A172 (cell line): ENCODE measurements at regions not wholly inside any gene's neighbourhood (a gene's known extent, or its start where the extent isn't known, plus 50 kb on each side); places are given as distances from the start of the nearest gene placed in this dataset.

Source experiments
- DNase-seq: peaks from one replicate; pipeline ENCODE4 v3.0.0-alpha.2; 2015; ENCODE audit warnings: low spot score

- DNase-seq: peak; percentile 17
Measured at GRCh38 chr15:85941186-85941855, 138.3 kb upstream of the AGBL1 start.

GRCh38 chr15:85942632-85943031 lies 137.0 kb upstream of the AGBL1 start:
- no peak for DNase-seq

- DNase-seq: no peak
Measured at GRCh38 chr15:85943151-85943550, 136.5 kb upstream of the AGBL1 start.

GRCh38 chr15:85943791-85944190 lies 135.9 kb upstream of the AGBL1 start:
- no peak for DNase-seq

- DNase-seq: no peak
Measured at GRCh38 chr15:85947021-85947420, 132.7 kb upstream of the AGBL1 start.

GRCh38 chr15:85947936-85948335 lies 131.7 kb upstream of the AGBL1 start:
- DNase-seq: no peak

GRCh38 chr15:85950101-85950500 lies 129.6 kb upstream of the AGBL1 start:
- DNase-seq: no peak

DNA sequence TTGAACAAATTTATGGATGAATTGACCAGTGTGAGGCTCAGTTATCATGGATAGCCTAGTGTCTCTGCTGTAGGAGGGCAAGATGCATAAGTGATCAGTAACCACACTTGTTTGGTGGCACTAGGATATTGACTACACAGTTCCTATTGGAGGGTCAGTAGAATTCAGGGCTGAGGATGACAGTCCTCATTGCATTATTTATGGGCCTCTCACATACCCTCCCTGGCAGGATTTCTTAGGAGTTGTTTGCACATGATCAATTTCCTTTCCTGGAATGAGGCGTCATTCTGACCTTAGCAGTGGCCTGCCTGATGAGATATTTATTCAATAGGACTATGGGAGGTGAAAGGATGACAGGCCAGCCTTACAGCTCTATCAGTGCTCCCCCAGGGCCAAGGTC lies 125.1 kb upstream of the AGBL1 start:
- DNase-seq: no peak

DNA sequence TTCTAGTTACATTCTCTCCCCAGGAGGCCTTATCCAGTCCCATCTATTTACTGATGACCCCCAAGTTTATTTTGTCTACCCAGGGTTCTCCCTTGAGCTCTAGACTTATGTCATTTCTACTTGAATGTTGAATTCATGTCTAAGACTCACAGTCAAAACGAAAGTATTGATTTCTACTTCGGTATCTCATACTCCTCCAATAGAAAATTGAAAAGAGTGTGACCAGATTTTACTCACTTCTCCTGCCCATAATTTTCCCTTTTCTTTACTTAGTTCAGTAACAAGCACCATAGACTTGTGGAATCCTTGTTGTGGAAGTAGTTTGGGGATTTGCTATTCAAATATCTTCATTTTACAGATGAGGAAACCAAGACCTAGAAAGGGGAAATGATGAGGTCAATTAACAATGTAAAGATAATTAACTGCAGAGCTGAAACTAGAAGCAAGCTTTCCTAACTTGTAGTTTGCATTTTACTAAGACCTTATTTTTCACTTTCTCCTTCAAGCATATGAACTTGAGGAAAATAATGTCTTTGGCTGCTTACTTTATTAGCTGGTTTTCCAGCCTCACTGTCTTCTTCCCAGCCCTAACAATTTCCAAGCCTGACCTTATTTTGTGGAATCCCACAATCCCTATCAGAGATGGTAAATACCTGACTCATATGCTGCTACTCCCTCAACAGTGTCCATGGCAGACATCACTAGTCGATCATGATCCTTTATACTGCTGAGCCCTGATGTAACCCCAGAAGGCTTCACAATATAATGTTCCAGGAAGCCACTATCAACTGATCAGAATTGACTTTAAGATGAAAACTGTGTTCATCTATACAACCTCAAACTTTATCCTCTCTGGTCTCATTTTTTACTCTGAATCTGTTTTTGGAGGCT lies 123.9 kb upstream of the AGBL1 start:
- peak; percentile 25 for DNase-seq

DNA sequence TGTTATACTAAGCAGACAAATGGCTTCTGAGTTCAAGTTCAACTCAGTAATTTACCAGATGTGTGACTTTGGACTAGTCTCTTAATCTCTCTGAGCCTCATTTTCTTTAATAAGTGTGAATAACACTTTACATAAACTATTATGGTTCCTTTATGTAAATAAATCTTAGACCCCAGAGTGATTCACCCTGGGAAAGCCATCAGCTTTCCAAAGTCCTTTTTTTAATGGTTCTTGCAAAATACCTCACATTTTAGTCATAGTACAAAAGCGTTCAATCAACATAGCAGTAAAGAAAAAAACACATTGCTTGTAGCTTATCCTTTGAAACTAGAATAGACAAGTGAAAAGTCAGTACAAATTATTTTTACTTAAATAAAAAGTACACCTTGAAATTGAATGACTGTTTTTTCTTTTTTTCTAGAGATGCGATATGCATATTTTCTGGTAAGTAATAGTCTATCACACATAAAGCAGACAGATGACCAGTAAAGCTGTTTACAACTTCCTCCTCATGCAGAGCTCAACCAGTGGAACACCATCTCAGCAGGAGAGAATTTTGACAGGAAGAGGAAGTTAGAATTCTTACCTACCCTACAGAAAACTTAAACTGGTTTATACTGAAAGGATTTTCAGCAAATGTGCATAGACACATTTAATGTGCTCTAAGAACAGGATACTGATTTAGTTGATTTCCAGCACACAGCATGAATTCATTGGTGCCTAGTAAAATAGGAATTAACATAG lies 123.0 kb upstream of the AGBL1 start:
- DNase-seq: peak; percentile 55

- DNase-seq: no peak
Measured at GRCh38 chr15:85959611-85960010, 120.1 kb upstream of the AGBL1 start.

- no peak for DNase-seq
Measured at GRCh38 chr15:85960381-85960780, 119.3 kb upstream of the AGBL1 start.

GRCh38 chr15:85961821-85962220 lies 117.8 kb upstream of the AGBL1 start:
- DNase-seq: no peak

DNA sequence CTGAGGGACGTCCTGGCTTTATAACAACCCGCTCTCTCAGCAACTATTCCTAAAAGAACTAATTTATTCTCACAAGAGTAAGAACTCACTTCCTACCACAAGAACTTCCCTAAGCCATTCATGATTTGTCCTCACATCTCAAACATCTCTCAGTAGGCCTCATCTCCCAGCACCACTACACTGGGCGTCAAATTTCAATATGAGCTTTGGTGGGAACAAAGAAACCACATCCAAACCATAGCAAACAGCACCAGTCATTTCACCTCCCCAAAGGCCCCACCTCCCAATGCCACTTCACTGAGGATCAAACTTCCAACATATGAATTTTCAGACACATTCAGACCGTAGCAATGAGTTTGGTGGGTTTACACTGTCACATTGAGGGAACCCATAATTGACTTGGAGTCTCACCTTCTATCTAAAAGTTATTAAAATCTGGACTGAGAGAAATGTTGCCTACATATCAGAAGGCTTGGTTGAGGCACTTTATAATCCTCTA lies 116.4 kb upstream of the AGBL1 start:
- no peak for DNase-seq

DNA sequence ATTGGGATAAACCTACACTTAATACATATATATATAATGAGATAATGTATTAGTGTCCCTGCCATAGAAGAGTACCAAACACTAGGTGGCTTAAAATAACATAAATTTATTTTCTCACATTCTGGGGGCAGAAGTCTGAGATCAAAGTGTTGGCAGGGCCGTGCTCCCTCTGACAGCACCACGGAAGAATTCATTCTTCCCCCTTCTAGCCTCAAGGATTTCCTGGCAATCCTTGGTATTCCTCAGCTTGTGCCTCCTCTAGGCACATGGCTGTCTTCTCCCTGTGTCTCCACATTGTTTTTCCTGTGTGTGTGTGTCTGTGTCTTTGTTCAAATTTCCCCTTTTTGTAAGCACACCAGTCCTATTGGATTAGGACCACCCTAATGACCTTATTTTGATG lies 115.2 kb upstream of the AGBL1 start:
- no peak for DNase-seq

DNA sequence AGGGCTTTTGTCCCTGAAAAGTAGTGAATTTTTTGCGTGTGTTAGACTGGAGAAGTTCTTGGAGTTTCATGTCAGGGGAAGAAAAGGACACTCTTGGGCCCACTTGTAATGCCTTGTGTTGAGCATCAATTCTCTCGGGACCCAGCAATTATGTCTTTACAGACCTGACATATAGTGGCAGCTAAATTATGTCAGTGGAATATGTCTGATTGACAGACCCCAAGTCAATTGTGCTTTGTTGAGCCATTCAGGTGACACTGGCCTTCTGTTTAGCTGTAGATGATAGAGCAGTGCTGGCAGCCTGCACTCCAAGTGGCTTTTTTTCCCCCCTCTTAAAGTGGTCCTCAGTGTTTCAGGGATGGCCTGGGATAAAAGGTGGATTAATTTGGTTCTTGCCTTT lies 112.1 kb upstream of the AGBL1 start:
- DNase-seq: no peak

- DNase-seq: no peak
Measured at GRCh38 chr15:85972805-85973540, 106.7 kb upstream of the AGBL1 start.

DNA sequence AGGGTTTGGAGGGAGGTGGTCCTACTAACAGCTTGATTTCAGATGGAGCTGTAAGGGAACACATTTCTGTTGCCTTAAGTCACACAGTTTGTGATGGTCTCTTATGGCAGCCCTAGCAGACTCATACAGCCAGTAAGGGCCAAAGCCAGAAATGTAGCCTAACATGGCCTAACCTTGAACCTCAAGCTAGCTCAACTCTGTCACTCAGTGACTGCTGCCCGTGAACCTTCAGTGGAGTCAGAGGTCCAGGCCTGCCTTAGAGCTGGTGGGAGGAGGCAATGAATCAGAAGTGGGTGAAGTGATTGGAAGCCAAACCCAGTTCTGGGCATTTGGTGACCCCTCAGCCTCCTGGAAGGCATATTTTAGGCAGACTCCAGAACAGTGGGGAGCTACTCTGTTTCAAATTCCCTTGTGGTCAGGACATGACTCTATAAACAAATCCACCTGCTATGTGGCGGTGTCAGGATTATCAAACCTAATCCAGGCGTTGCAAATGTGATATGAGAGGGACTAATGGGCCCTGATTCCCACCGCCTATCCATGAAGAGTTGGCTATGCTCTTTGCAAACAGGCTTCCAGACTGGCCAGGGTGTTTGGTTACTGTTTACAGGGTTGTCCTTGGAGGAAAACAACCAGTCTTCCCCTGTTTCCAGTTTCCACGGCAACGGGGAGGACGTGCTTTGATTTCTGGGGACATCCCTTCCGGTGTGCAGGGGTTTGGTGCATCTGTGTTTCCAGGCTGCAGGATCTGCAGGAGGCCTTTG lies 105.9 kb upstream of the AGBL1 start:
- DNase-seq: no peak

DNA sequence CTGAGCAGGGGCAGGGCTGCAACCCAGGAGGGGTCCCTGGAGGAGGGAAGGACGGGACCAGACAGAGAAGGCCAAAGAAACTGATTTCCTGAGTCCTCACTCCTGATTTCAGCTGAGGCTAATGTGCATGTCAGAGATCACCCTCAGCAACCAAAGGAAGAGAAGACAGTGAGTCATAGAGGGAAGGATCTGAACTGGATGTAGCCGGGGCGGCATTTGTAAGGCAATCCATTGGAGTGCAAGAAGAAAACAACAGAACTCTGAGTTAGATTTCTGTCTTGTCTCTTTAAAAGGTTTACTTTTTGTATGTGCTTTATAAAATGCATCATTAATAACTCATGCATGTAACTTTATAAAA lies 105.3 kb upstream of the AGBL1 start:
- peak; percentile 11 for DNase-seq

GRCh38 chr15:85974742-85975141 lies 104.9 kb upstream of the AGBL1 start:
- no peak for DNase-seq

DNA sequence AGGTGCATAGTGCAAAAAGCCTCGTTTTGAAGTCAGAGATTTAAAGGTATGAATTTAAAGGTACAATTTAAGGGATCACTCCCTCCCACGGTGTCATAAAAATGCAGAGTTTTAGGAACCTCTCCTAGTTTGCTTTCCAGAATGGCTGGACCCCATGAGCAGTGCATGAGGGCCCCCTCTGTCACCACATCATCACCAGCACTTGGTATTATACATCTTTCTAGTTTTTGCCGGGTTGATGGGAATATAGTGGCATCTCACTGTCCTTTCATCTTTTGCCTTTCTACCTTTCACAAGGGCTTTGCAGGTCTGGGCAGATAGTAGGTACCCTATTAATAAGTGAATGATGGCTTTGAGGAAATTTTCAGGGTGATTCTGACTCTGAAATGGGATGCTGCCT lies 103.6 kb upstream of the AGBL1 start:
- DNase-seq: no peak
